NCI-H226 (cell line): ENCODE measurements at regions not wholly inside any gene's neighbourhood (a gene's known extent, or its start where the extent isn't known, plus 50 kb on each side); places are given as distances from the start of the nearest gene placed in this dataset.

Source experiments
- DNase-seq: peaks from one replicate; pipeline ENCODE4 v3.0.0-alpha.2; 2015

- DNase-seq, result no peak
Observed at GRCh38 chr12:98151984-98152383, 363.4 kb upstream of the TMPO start.

DNA sequence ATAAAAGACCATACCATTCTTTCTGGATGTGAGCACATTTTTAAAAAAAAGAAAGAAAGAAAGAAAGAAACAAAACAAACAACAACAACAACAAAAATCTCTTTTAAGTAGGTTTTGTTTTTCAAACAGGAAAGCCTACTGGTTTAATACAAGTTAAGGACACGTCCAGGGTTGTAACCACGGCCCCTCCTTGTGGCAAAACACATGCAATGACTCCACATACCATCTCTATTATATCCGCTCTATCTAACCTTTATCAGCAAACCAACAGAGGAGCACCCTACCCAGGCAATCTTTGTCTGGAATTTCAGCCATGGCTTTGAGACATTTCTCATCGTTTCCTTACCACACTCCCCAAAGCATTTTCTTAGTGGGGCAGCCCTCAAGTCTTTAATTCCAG is 360.5 kb upstream of the TMPO start:
- DNase-seq, result no peak

DNA sequence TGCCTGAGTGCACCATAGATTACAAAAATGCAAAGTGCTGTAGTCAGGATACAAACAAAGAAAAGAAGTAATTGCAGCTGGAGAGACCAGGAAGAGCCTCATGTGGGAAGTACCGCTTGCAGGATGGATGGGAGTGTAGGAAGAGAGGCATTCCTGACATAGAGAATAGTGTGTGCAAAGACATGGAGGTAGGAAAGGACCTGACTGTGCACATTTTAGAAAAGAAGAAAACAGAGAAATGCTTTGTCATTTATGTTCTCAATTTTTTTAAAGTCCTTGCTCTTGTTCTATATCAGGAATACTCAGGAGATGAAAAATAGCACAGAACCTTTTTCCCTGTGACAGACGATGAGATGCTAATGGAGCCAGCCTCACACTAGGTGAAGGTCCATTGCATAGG is 358.7 kb upstream of the TMPO start:
- no peak for DNase-seq

DNA sequence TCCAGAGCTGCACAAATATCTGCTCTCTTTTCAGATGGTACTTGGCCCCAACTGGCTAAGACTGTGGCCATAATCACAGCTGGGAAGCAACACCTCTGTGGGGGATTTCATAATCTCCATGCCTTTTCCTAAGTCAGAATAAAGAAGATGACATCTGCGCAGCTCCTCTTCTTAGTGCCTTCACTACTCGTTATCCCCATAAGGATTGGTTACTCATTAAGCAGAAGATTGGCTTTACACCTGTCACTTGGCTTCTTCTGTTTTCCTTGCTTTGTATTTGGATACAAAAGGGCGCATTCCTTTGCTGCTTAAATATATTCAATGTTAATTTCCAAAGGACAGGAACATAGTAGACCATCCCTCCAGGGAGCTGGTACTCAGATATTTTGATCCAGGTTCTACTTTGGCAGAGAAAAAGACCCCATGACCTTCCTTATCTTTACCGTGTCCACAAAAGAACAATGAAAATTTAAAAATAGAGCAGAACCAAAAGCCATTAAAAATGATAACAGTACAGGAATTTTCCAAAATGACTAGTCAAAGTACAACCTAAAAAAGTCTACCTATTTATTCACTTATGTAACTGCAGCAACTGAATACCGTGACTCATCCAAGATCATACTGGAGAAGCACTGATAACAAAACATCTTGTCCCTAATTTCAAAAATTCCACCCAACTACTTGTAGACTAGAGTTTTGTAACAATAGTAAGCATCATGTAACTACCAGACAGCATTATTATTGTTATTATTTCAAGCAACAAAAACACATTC is 352.3 kb upstream of the TMPO start:
- DNase-seq, result no peak

GRCh38 chr12:98172304-98172703 is 343.1 kb upstream of the TMPO start:
- no peak for DNase-seq

- no peak for DNase-seq
Observed at GRCh38 chr12:98172801-98173200, 342.6 kb upstream of the TMPO start.

DNA sequence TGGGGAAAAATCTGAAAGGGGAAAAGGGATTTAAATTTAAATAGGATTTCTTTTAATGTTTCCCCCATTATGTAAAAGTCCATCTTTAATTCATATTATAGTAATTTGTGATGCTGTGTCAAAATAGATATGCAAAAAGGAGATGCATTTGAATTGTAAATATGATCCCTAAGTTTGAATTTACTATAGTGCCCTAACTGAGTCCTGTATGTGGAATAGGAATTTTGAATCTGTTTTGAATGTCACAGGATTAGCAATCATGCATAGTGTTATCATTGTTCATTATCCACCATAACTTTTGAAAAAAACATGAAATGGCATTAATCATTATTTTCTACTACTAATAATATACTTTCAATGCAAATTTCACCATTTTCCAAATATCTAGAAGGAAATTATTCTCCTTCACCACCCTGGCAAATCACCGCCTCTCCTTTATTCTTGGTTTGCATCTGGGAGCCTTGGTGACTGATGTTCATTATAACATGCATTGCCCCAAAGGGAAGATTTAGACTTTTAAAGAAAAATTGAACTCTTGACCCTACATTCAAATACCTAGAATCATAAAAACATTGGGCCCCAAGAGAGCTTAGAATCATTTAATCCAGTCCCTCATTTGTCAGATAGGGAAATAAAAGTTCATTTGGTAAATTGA is 341.5 kb upstream of the TMPO start:
- no peak for DNase-seq

- no peak for DNase-seq
Observed at GRCh38 chr12:98174428-98174809, 341.0 kb upstream of the TMPO start.

- no peak for DNase-seq
Observed at GRCh38 chr12:98178126-98178525, 337.3 kb upstream of the TMPO start.

DNA sequence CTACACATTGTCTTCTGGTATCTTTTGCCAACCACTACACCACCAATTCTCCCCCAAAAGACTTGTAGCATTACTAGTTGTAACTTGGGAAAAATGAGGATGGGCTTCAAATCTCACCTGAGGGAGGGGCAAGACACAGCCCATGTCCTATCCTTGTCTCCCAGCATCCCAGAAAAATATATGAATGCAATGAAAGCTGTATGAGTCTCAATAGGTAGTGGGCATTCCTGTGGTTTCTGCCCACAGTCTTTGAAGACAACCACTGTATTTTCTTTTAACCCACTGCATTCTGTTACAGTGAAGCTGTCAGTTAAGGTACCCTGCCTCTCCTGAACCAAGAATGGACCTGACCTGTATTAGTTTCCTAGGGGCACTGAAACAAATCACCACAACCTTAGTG is 336.2 kb upstream of the TMPO start:
- no peak for DNase-seq

GRCh38 chr12:98180603-98181002 is 334.8 kb upstream of the TMPO start:
- no peak for DNase-seq

DNA sequence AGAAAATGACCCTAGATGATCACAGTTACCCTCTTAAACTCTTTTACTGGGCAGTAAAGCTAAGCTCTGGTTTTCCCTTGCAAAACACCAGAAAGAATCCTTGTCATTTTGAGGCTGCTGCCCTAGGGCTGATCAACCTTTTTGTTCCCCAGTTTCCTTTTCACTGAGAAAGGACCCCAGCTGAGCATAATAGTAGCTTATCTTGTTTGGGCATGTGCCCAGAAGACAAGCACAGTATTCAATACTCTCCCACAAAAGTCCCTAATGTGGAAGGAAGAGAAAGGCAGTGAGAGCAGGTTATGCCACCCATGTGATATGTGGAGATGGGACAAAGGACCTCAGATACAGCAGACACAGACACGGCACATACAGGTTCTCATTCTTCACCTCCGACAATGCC is 332.6 kb upstream of the TMPO start:
- DNase-seq, result no peak

GRCh38 chr12:98185606-98186005 is 329.8 kb upstream of the TMPO start:
- DNase-seq, result peak; percentile 93

DNA sequence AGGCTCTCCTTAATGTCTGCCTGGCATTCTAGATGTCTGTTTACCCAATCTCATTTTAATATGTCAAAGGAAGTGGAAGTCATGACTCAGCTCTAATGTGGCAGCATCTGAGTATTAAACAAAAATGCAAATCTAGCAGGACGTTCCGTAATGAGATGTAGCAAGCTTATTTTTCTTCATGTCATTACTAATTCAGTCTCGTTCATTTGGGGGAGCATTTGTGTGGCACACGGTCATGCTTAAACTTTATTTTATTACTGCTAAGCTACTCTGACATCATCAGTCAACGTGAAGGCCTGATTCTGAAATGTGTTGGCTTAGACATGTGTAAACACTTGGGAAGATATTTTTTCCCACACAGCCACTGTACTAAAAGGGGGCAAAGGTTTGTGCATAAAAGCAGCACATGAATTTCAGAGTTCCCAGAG is 326.7 kb upstream of the TMPO start:
- peak; percentile 22 for DNase-seq

GRCh38 chr12:98194591-98194990 is 320.8 kb upstream of the TMPO start:
- no peak for DNase-seq

GRCh38 chr12:98198261-98198982 is 317.0 kb upstream of the TMPO start:
- DNase-seq, result peak; percentile 93

DNA sequence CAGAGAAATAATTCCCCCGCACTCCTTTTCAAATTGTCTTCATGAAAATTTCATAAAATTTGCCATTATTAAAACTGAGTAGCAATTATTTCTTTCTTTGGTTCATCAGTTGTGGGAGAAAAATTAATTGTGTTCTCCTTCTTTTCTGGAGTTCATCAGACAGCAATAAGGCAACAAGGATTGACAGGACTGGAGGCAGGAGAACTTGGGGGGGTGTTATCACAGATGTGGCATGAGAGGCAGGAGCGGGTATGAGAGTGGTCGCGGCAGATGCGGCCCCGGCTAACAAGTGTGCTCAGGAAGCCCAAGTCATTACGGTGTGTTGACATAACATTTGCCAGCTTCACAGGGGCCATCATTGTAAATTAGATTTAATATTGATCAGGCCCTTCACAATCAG is 306.6 kb upstream of the TMPO start:
- no peak for DNase-seq

GRCh38 chr12:98211909-98212695 is 303.3 kb upstream of the TMPO start:
- peak; percentile 40 for DNase-seq

DNA sequence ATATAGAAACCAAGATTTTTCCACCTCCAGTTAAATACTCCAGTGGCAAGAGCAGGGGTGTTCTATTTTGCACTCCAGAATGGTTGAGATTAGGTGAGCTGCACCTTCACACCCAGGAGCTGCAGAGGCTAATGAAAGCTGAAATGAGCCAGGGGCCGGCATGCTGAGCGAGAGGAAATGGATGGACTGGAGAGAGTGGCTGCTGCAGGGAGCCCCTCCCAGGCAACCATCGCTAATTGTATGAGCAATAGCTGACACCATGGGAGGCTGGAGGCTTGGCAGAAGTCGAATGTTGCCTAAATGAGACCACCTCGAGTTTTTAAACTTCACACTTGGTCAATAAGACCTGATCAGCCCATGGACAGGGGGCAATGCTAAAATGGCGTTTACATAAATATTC is 301.8 kb upstream of the TMPO start:
- DNase-seq, result no peak

DNA sequence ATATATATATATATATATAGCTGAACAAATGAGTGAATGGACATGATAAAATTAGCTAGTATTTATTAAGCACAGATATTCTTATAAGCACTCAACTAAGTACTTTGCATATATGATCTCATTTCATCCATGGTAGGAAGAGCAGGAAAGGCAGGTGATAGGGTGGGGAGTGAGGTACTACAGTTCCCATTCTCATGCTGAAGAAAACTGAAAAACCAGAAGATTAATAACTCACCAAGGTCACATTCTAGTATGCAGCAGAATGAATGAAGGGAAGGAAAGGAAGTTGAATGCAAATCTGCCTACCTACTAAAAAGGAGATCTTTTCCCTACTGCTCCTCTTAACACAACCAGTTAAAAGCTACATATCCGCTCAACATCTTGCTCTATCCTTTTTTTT is 298.1 kb upstream of the TMPO start:
- no peak for DNase-seq

DNA sequence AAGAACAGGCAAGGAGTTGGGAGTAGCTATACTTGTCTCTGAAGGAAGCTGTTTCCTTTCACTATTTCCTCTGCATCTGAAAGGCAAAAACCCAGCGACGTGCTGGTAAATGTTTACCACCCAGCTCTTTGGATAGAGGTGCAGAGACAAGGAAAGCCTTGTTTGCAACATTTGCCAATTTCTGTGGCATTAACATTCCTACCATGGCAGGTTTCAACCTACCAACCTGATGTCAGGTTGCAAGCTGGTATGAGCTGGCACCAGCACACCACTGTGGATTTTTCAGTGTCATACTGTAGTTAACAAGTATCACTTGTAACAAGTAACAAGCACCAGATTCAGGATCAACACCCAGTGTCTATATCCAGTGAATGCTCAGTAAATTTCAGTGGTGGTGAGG is 294.8 kb upstream of the TMPO start:
- DNase-seq, result no peak

- DNase-seq, result peak; percentile 12
Observed at GRCh38 chr12:98221243-98221808, 294.1 kb upstream of the TMPO start.

DNA sequence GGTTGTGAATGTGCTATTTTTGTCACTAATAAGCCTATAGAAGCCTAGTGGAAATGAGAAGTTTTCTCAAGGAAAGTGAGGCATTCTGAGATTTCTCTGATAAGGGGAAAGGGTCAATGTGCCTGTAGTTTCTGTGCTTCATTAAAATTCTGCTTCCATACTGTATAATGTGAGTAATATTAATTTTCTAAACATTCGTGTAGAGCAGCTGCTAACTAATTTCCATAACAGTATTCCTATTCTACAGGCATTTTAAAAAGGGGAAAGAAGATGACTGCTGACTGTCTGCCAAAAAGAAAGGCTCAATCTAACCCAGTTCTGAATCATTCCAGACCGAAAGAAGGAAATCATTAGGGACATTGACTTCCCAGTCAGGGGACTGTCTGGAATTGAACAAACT is 293.3 kb upstream of the TMPO start:
- no peak for DNase-seq
